ENCODE measurements at regions not wholly inside any gene's neighbourhood (a gene's known extent, or its start where the extent isn't known, plus 50 kb on each side); places are given as distances from the start of the nearest gene placed in this dataset.

GRCh38 chr5:118620233-118620632, 368.1 kb downstream of the DTWD2 start:
- Histone ChIP-seq H4K91ac (ENCODE audit: insufficient read length, low read depth, low read length) (no peak overlapping the region), H3K27me3 (ENCODE audit: insufficient read depth, low read length) (no peaks in the 10 kb centered on the region), H2AK5ac (ENCODE audit: insufficient read length, low read length) (no peak overlapping the region), H2BK12ac (ENCODE audit: insufficient read length, low read depth, low read length) (no peak overlapping the region), H4K8ac (replicated peaks; ENCODE audit: insufficient read length, low read depth, low read length) (no peak overlapping the region), H3K4ac (ENCODE audit: low read depth, low read length) (no peak overlapping the region), H2BK20ac (ENCODE audit: low read depth, low read length, poor library complexity, severe bottlenecking) (no peak overlapping the region), H2BK5ac (ENCODE audit: insufficient read length, low read length) (no peak overlapping the region), H2BK120ac (ENCODE audit: low read depth, low read length, poor library complexity, severe bottlenecking) (no peak overlapping the region), H2AFZ (ENCODE audit: low read length) (no peak overlapping the region), H3K27ac (ENCODE audit: insufficient read length, low read depth, low read length) (no peak overlapping the region), H3K14ac (ENCODE audit: insufficient read depth, low read length) (no peak overlapping the region), H3T11ph (ENCODE audit: low read length) (no peak overlapping the region), H3K79me2 (ENCODE audit: insufficient read depth, low read length) (no peaks in the 10 kb centered on the region), H2BK15ac (ENCODE audit: low read depth, low read length) (no peak overlapping the region), H3K9ac (ENCODE audit: extremely low read depth, insufficient read length, low read length) (no peak overlapping the region), H3K18ac (ENCODE audit: insufficient read length, low read depth, low read length) (no peak overlapping the region), H4K20me1 (ENCODE audit: control insufficient read depth, insufficient read depth, insufficient read length) (no peaks in the 10 kb centered on the region), H3K4me2 (ENCODE audit: insufficient read depth, insufficient read length, low read length) (no peak overlapping the region), H3K4me1 (ENCODE audit: insufficient read depth, low read length) (no peaks in the 10 kb centered on the region), H3K9me3 (ENCODE audit: control insufficient read depth, low read depth, low read length) (no peaks in the 10 kb centered on the region), H3K23ac (ENCODE audit: insufficient read length, low read depth, low read length) (no peak overlapping the region), H4K5ac (ENCODE audit: insufficient read length, low read depth, low read length) (no peak overlapping the region), H3K79me1 (ENCODE audit: insufficient read depth, low read depth, low read length, poor library complexity, severe bottlenecking) (no peaks in the 10 kb centered on the region), H3K23me2 (ENCODE audit: insufficient read length, low read depth, low read length, poor library complexity, severe bottlenecking) (no peaks in the 10 kb centered on the region), H3K56ac (ENCODE audit: insufficient read length, low read depth, low read length) (no peak overlapping the region)
- Mint-ChIP-seq H3K4me3 (no peak overlapping the region), H3K9me3 (no peaks in the 10 kb centered on the region), H3K27me3 (ENCODE audit: low read depth) (no peaks in the 10 kb centered on the region), H3K4me1 (no peaks in the 10 kb centered on the region), H3K27ac (no peak overlapping the region), H3K36me3 (ENCODE audit: insufficient read depth in 1 of 3, low read depth in 3 of 3) (no peaks in the 10 kb centered on the region)
- WGBS (ENCODE audit: extremely low coverage, insufficient read length, low lambda C conversion rate) = no CpG with 5 or more reads among the region's 2 CpGs
- no peak for DNase-seq
- TF ChIP-seq CTCF (conservative IDR thresholded peaks at IDR 0.05) = no peak
